Dendritic cell treated with granulocyte-macrophage colony-stimulating factor and Interleukin-4, amounts not matched to agents 40 ng/mL and 50 ng/mL, for 4 days (primary cell): ENCODE measurements at regions not wholly inside any gene's neighbourhood (a gene's known extent, or its start where the extent isn't known, plus 50 kb on each side); places are given as distances from the start of the nearest gene placed in this dataset.

Experiments used
- H3K27ac Mint-ChIP-seq: one replicate; pipeline ENCODE4 v1.8.0; 2022; ENCODE audit warnings: mild to moderate bottlenecking, mixed read lengths
- H3K27me3 Mint-ChIP-seq: one replicate; pipeline ENCODE4 v1.8.0; 2022; ENCODE audit warnings: mild to moderate bottlenecking, mixed read lengths
- H3K36me3 Mint-ChIP-seq: one replicate; pipeline ENCODE4 v1.8.0; 2022; ENCODE audit warnings: low read depth, mixed read lengths
- H3K4me1 Mint-ChIP-seq: one replicate; pipeline ENCODE4 v1.8.0; 2022; ENCODE audit warnings: low read depth, mixed read lengths
- H3K4me3 Mint-ChIP-seq: one replicate; pipeline ENCODE4 v1.8.0; 2022; ENCODE audit warnings: mild to moderate bottlenecking, moderate library complexity, mixed read lengths
- H3K9me3 Mint-ChIP-seq: one replicate; pipeline ENCODE4 v1.8.0; 2022; ENCODE audit warnings: mixed read lengths
- intact Hi-C: fragments of 100-400 bp; cut with micrococcal nuclease; formaldehyde crosslinking; loops from one replicate; pipeline ENCODE4 v1.15.0; 2022

- Mint-ChIP-seq H3K4me3 (no peak overlapping the region), H3K36me3 (no peaks in the 10 kb centered on the region), H3K27ac (no peak overlapping the region), H3K9me3 (no peaks in the 10 kb centered on the region), H3K4me1 (no peaks in the 10 kb centered on the region), H3K27me3 (no peaks in the 10 kb centered on the region)
- intact Hi-C loops: no loop called here
Observed at GRCh38 chr7:81590131-81590530, 179.7 kb downstream of the HGF start.

GRCh38 chr7:81584667-81585066 lies 185.2 kb downstream of the HGF start:
- intact Hi-C loops: no loop called here
- no peak overlapping the region for H3K27ac Mint-ChIP-seq
- H3K36me3 Mint-ChIP-seq: no peaks in the 10 kb centered on the region
- no peaks in the 10 kb centered on the region for H3K9me3 Mint-ChIP-seq
- no peaks in the 10 kb centered on the region for H3K27me3 Mint-ChIP-seq
- H3K4me3 Mint-ChIP-seq: no peak overlapping the region
- H3K4me1 Mint-ChIP-seq: no peaks in the 10 kb centered on the region

- intact Hi-C loops: no loop called here
- no peak overlapping the region for H3K4me3 Mint-ChIP-seq
- H3K9me3 Mint-ChIP-seq: no peaks in the 10 kb centered on the region
- no peaks in the 10 kb centered on the region for H3K27me3 Mint-ChIP-seq
- H3K36me3 Mint-ChIP-seq: no peaks in the 10 kb centered on the region
- H3K27ac Mint-ChIP-seq: no peak overlapping the region
- H3K4me1 Mint-ChIP-seq: no peaks in the 10 kb centered on the region
Observed at GRCh38 chr7:81583882-81584533, 185.8 kb downstream of the HGF start.

- Mint-ChIP-seq H3K9me3 (no peaks in the 10 kb centered on the region), H3K27ac (no peak overlapping the region), H3K4me3 (no peak overlapping the region), H3K36me3 (no peaks in the 10 kb centered on the region), H3K27me3 (no peaks in the 10 kb centered on the region), H3K4me1 (no peaks in the 10 kb centered on the region)
- intact Hi-C loops: no loop called here
Observed at GRCh38 chr7:81583090-81583489, 186.8 kb downstream of the HGF start.

GRCh38 chr7:81577642-81578340 lies 192.1 kb downstream of the HGF start:
- intact Hi-C loops: no loop called here
- Mint-ChIP-seq H3K9me3 (no peaks in the 10 kb centered on the region), H3K27me3 (no peaks in the 10 kb centered on the region), H3K4me1 (no peaks in the 10 kb centered on the region), H3K27ac (no peak overlapping the region), H3K36me3 (no peaks in the 10 kb centered on the region), H3K4me3 (no peak overlapping the region)

GRCh38 chr7:81574723-81575326 lies 195.0 kb downstream of the HGF start:
- Mint-ChIP-seq H3K9me3 (no peaks in the 10 kb centered on the region), H3K36me3 (no peaks in the 10 kb centered on the region), H3K4me3 (no peak overlapping the region), H3K27ac (no peak overlapping the region), H3K27me3 (no peaks in the 10 kb centered on the region), H3K4me1 (no peaks in the 10 kb centered on the region)
- intact Hi-C loops: no loop called here

GRCh38 chr7:81573932-81574331 lies 195.9 kb downstream of the HGF start:
- no peaks in the 10 kb centered on the region for H3K36me3 Mint-ChIP-seq
- no peaks in the 10 kb centered on the region for H3K4me1 Mint-ChIP-seq

GRCh38 chr7:81573128-81573527 lies 196.7 kb downstream of the HGF start:
- intact Hi-C loops: no loop called here
- H3K36me3 Mint-ChIP-seq: no peaks in the 10 kb centered on the region
- H3K9me3 Mint-ChIP-seq: no peaks in the 10 kb centered on the region
- no peaks in the 10 kb centered on the region for H3K27me3 Mint-ChIP-seq
- no peak overlapping the region for H3K4me3 Mint-ChIP-seq
- no peak overlapping the region for H3K27ac Mint-ChIP-seq
- no peaks in the 10 kb centered on the region for H3K4me1 Mint-ChIP-seq

More at GRCh38 chr7:81573932-81574331, 195.9 kb downstream of the HGF start:
- Mint-ChIP-seq H3K9me3 (no peaks in the 10 kb centered on the region), H3K27ac (no peak overlapping the region), H3K4me3 (no peak overlapping the region), H3K27me3 (no peaks in the 10 kb centered on the region)
- intact Hi-C loops: no loop called here

GRCh38 chr7:81562581-81562980 lies 207.3 kb downstream of the HGF start:
- H3K4me1 Mint-ChIP-seq: no peaks in the 10 kb centered on the region
- intact Hi-C loops: no loop called here
- no peaks in the 10 kb centered on the region for H3K9me3 Mint-ChIP-seq

GRCh38 chr7:81560708-81561107 lies 209.1 kb downstream of the HGF start:
- H3K36me3 Mint-ChIP-seq: no peaks in the 10 kb centered on the region
- intact Hi-C loops: no loop called here

More at GRCh38 chr7:81562581-81562980, 207.3 kb downstream of the HGF start:
- Mint-ChIP-seq H3K36me3 (no peaks in the 10 kb centered on the region), H3K27me3 (no peaks in the 10 kb centered on the region), H3K27ac (no peak overlapping the region), H3K4me3 (no peak overlapping the region)

GRCh38 chr7:81549484-81550016 lies 220.3 kb downstream of the HGF start:
- no peaks in the 10 kb centered on the region for H3K27me3 Mint-ChIP-seq
- no peaks in the 10 kb centered on the region for H3K9me3 Mint-ChIP-seq
- H3K36me3 Mint-ChIP-seq: no peaks in the 10 kb centered on the region
- intact Hi-C loops: no loop called here
- H3K4me3 Mint-ChIP-seq: no peak overlapping the region
- H3K4me1 Mint-ChIP-seq: no peaks in the 10 kb centered on the region
- no peak overlapping the region for H3K27ac Mint-ChIP-seq

More at GRCh38 chr7:81560708-81561107, 209.1 kb downstream of the HGF start:
- Mint-ChIP-seq H3K4me1 (no peaks in the 10 kb centered on the region), H3K9me3 (no peaks in the 10 kb centered on the region), H3K27me3 (no peaks in the 10 kb centered on the region), H3K4me3 (no peak overlapping the region), H3K27ac (no peak overlapping the region)

- H3K4me1 Mint-ChIP-seq: no peaks in the 10 kb centered on the region
- intact Hi-C loops: no loop called here
Observed at GRCh38 chr7:81534996-81535395, 234.9 kb downstream of the HGF start.

GRCh38 chr7:81534446-81534845 lies 235.4 kb downstream of the HGF start:
- Mint-ChIP-seq H3K27ac (no peak overlapping the region), H3K27me3 (no peaks in the 10 kb centered on the region), H3K36me3 (no peaks in the 10 kb centered on the region), H3K9me3 (no peaks in the 10 kb centered on the region), H3K4me1 (no peaks in the 10 kb centered on the region), H3K4me3 (no peak overlapping the region)
- intact Hi-C loops: no loop called here

More at GRCh38 chr7:81534996-81535395, 234.9 kb downstream of the HGF start:
- Mint-ChIP-seq H3K27ac (no peak overlapping the region), H3K9me3 (no peaks in the 10 kb centered on the region), H3K36me3 (no peaks in the 10 kb centered on the region), H3K4me3 (no peak overlapping the region), H3K27me3 (no peaks in the 10 kb centered on the region)

GRCh38 chr7:81533931-81534330 lies 235.9 kb downstream of the HGF start:
- no peaks in the 10 kb centered on the region for H3K36me3 Mint-ChIP-seq
- no peaks in the 10 kb centered on the region for H3K27me3 Mint-ChIP-seq
- no peaks in the 10 kb centered on the region for H3K9me3 Mint-ChIP-seq
- no peaks in the 10 kb centered on the region for H3K4me1 Mint-ChIP-seq
- intact Hi-C loops: no loop called here
- no peak overlapping the region for H3K27ac Mint-ChIP-seq
- no peak overlapping the region for H3K4me3 Mint-ChIP-seq
